Caco-2 (cell line): ENCODE measurements at regions not wholly inside any gene's neighbourhood (a gene's known extent, or its start where the extent isn't known, plus 50 kb on each side); places are given as distances from the start of the nearest gene placed in this dataset.

Experiments used
- BruUV-seq: library from RNA; stranded (reverse); fragments of 400-500 nt; replicated peaks from 2 replicates; lab custom pipeline; 2021; lab: Mats Ljungman, UMichigan
- CTCF ChIA-PET: fragments of 300-600 bp; sonication (Branson Sonifier 250); formaldehyde crosslinking; loops from one replicate; lab custom pipeline; 2022; ENCODE audit warnings: antibody characterized with exemption; lab: Charles Lee
- POLR2A ChIA-PET: fragments of 300-600 bp; sonication (Branson Sonifier 250); formaldehyde crosslinking; loops from one replicate; lab custom pipeline; 2022; ENCODE audit warnings: antibody characterized with exemption; lab: Charles Lee
- DNase-seq, 2 experiments: peaks; one replicate each; pipeline versions ENCODE4 v3.0.0 to v3.0.0-alpha.2; 2020 to 2022
- H3K27me3 ChIP-seq: replicated peaks from 2 replicates; pipeline ENCODE4 v1.6.0; 2011; ENCODE audit warnings: low read length; ENCODE audit not compliant: control insufficient read depth, insufficient read depth
- H3K36me3 ChIP-seq: 2 replicates; pipeline ENCODE4 v1.5.1; 2011; ENCODE audit warnings: low read length; ENCODE audit not compliant: control insufficient read depth, insufficient read depth
- H3K4me1 ChIP-seq: fragments of 250-450 bp; sonication (Bioruptor Pico); 2 replicates; pipeline ENCODE4 v1.5.1; 2020; ENCODE audit warnings: mild to moderate bottlenecking
- H3K4me3 ChIP-seq: 2 replicates; pipeline ENCODE4 v1.5.1; 2011; ENCODE audit warnings: low read depth, mild to moderate bottlenecking, control low read depth, low read length
- H3K9me3 ChIP-seq: fragments of 250-450 bp; sonication (Bioruptor Pico); 2 replicates; pipeline ENCODE4 v1.5.1; 2020; ENCODE audit warnings: mild to moderate bottlenecking, moderate library complexity
- H3K27ac Mint-ChIP-seq: one replicate; pipeline ENCODE4 v1.8.0; 2022; ENCODE audit warnings: mixed read lengths; ENCODE audit not compliant: unreplicated experiment
- H3K27me3 Mint-ChIP-seq: one replicate; pipeline ENCODE4 v1.8.0; 2022; ENCODE audit warnings: mixed read lengths; ENCODE audit not compliant: insufficient read depth, unreplicated experiment
- H3K36me3 Mint-ChIP-seq: one replicate; pipeline ENCODE4 v1.8.0; 2022; ENCODE audit warnings: mild to moderate bottlenecking, mixed read lengths; ENCODE audit not compliant: insufficient read depth, unreplicated experiment
- H3K4me1 Mint-ChIP-seq: one replicate; pipeline ENCODE4 v1.8.0; 2022; ENCODE audit warnings: low read depth, mixed read lengths; ENCODE audit not compliant: unreplicated experiment
- H3K4me3 Mint-ChIP-seq: one replicate; pipeline ENCODE4 v1.8.0; 2022; ENCODE audit warnings: mild to moderate bottlenecking, moderate library complexity, mixed read lengths; ENCODE audit not compliant: unreplicated experiment
- H3K9me3 Mint-ChIP-seq: one replicate; pipeline ENCODE4 v1.8.0; 2022; ENCODE audit warnings: mixed read lengths; ENCODE audit not compliant: unreplicated experiment
- intact Hi-C: fragments of 100-400 bp; cut with micrococcal nuclease; formaldehyde crosslinking; loops from one replicate; pipeline ENCODE4 v1.10.0; 2022; ENCODE audit not compliant: unreplicated experiment
- TF ChIP-seq, protein P1 (sequence below), 2 experiments: fragments of 200-600 bp in 1 of 2; IDR thresholded peaks; 1 replicate in 1 of 2; 2 replicates in 1 of 2; pipeline versions ENCODE4 v1.5.1 to v1.8.0; 2011 to 2022; ENCODE audit warnings: antibody characterized with exemption in 1 of 2, control low read depth in 1 of 2, inconsistent platforms in 1 of 2, low read depth in 1 of 2, low read length in 1 of 2, mild to moderate bottlenecking in 1 of 2, moderate library complexity in 1 of 2; ENCODE audit not compliant: insufficient read depth in 1 of 2, severe bottlenecking in 1 of 2, unreplicated experiment in 1 of 2

DNA sequence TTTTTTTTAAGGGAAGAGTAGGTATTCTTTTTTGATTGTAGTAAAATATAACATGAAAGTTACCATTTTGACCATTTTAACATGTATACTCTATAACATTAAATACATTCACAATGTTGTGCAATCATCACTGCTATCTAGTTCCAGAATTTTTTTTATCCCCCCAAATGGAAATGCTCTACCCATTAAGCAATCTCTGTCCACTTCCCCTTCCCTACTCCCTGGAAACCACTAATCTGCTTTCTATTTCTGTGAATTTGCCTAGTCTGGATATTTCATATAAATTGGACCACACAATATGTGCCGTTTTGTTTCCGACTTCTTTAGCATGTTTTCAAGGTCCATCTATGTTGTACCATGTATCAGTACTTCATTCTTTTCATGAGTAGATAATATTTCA lies 429.5 kb downstream of the TLE1 start:
- H3K27ac Mint-ChIP-seq = no peak overlapping the region
- CTCF ChIA-PET = no interaction called here
- H3K4me1 ChIP-seq = no peaks in the 10 kb centered on the region

GRCh38 chr9:81256368-81256767 lies 433.0 kb downstream of the TLE1 start:
- Histone ChIP-seq H3K9me3 (no peaks in the 10 kb centered on the region), H3K4me1 (no peaks in the 10 kb centered on the region), H3K36me3 (no peaks in the 10 kb centered on the region), H3K27me3 (no peaks in the 10 kb centered on the region), H3K4me3 (no peak overlapping the region)
- TF ChIP-seq, protein P1, sequence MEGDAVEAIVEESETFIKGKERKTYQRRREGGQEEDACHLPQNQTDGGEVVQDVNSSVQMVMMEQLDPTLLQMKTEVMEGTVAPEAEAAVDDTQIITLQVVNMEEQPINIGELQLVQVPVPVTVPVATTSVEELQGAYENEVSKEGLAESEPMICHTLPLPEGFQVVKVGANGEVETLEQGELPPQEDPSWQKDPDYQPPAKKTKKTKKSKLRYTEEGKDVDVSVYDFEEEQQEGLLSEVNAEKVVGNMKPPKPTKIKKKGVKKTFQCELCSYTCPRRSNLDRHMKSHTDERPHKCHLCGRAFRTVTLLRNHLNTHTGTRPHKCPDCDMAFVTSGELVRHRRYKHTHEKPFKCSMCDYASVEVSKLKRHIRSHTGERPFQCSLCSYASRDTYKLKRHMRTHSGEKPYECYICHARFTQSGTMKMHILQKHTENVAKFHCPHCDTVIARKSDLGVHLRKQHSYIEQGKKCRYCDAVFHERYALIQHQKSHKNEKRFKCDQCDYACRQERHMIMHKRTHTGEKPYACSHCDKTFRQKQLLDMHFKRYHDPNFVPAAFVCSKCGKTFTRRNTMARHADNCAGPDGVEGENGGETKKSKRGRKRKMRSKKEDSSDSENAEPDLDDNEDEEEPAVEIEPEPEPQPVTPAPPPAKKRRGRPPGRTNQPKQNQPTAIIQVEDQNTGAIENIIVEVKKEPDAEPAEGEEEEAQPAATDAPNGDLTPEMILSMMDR (IDR thresholded peaks at IDR 0.05; ENCODE audit: insufficient read depth in 1 of 2, low read depth in 1 of 2, low read length in 1 of 2, severe bottlenecking in 1 of 2, unreplicated experiment in 1 of 2) = no peak
- H3K36me3 Mint-ChIP-seq = no peaks in the 10 kb centered on the region
- ChIA-PET CTCF (no interaction called here), POLR2A (no interaction called here)
- H3K27ac Mint-ChIP-seq = no peak overlapping the region
- intact Hi-C loops = no loop called here
- no peak for DNase-seq
- H3K27me3 Mint-ChIP-seq = no peaks in the 10 kb centered on the region
- no peak overlapping the region for H3K4me3 Mint-ChIP-seq
- no peaks in the 10 kb centered on the region for H3K4me1 Mint-ChIP-seq
- no peaks in the 10 kb centered on the region for H3K9me3 Mint-ChIP-seq
- no TSS peak for BruUV-seq

More for the DNA sequence above, 429.5 kb downstream of the TLE1 start:
- no TSS peak for BruUV-seq
- Histone ChIP-seq H3K36me3 (no peaks in the 10 kb centered on the region), H3K27me3 (no peaks in the 10 kb centered on the region), H3K9me3 (no peaks in the 10 kb centered on the region), H3K4me3 (no peak overlapping the region)
- Mint-ChIP-seq H3K9me3 (no peaks in the 10 kb centered on the region), H3K36me3 (no peaks in the 10 kb centered on the region), H3K27me3 (no peaks in the 10 kb centered on the region), H3K4me3 (no peak overlapping the region), H3K4me1 (no peaks in the 10 kb centered on the region)
- no peak for DNase-seq
- POLR2A ChIA-PET = no interaction called here
- intact Hi-C loops = no loop called here
- TF ChIP-seq, protein P1 (IDR thresholded peaks at IDR 0.05; ENCODE audit: insufficient read depth in 1 of 2, low read depth in 1 of 2, low read length in 1 of 2, severe bottlenecking in 1 of 2, unreplicated experiment in 1 of 2) = no peak

DNA sequence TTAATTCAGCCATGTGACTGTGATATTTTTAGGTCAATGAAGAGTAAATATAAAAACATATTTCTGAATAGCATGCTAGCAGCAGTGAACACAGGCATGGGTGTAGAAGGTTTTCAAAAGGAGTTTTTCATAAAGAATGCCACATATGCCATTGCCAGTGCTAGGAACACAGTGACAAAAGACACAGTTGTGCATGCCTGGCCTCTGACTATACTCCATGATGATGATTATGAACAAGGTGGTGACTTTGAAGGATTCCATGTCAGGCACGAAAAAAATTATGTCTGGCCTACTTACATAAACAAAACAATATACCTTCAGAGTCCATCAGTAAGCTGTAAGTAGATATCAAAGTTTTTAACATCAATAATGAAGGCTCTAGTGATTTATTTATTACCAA lies 438.7 kb downstream of the TLE1 start:
- DNase-seq = no peak
- no TSS peak for BruUV-seq
- no peaks in the 10 kb centered on the region for H3K27me3 ChIP-seq
- H3K9me3 ChIP-seq = no peaks in the 10 kb centered on the region
- Mint-ChIP-seq H3K27me3 (no peaks in the 10 kb centered on the region), H3K27ac (no peak overlapping the region), H3K4me3 (no peak overlapping the region), H3K9me3 (no peaks in the 10 kb centered on the region), H3K36me3 (no peaks in the 10 kb centered on the region), H3K4me1 (no peaks in the 10 kb centered on the region)
- H3K4me3 ChIP-seq = no peak overlapping the region
- intact Hi-C loops = no loop called here
- no peaks in the 10 kb centered on the region for H3K4me1 ChIP-seq
- no peaks in the 10 kb centered on the region for H3K36me3 ChIP-seq
- POLR2A ChIA-PET = no interaction called here
- CTCF ChIA-PET = no interaction called here
- TF ChIP-seq, protein P1 (IDR thresholded peaks at IDR 0.05; ENCODE audit: insufficient read depth in 1 of 2, low read depth in 1 of 2, low read length in 1 of 2, severe bottlenecking in 1 of 2, unreplicated experiment in 1 of 2) = no peak
